OCI-LY3 (cell line): ENCODE measurements at regions not wholly inside any gene's neighbourhood (a gene's known extent, or its start where the extent isn't known, plus 50 kb on each side); places are given as distances from the start of the nearest gene placed in this dataset.

Source experiments
- H2AFZ ChIP-seq: fragments of 200-600, 300-600 bp; shearing (Covaris generic); 2 replicates; pipeline ENCODE4 v1.6.0; 2014; ENCODE audit warnings: antibody characterized with exemption, low read depth, low read length
- H3K27ac ChIP-seq: fragments of 200-600, 300-600 bp; sonication (generic); 2 replicates; pipeline ENCODE4 v1.5.1; 2014; ENCODE audit warnings: mild to moderate bottlenecking, low read length, moderate library complexity, mixed read lengths
- H3K27me3 ChIP-seq: fragments of 200-600, 300-600 bp; sonication (generic); 2 replicates; pipeline ENCODE4 v1.6.1; 2014; ENCODE audit warnings: low read depth, low read length, mixed read lengths
- H3K36me3 ChIP-seq: fragments of 200-600, 300-600 bp; sonication (generic); replicated peaks from 2 replicates; pipeline ENCODE3; 2014; ENCODE audit warnings: low read depth, low read length, mixed read lengths
- H3K4me1 ChIP-seq: fragments of 300-600, 200-600 bp; sonication (generic); 2 replicates; pipeline ENCODE4 v1.6.1; 2014; ENCODE audit warnings: low read length, mixed read lengths
- H3K4me2 ChIP-seq: fragments of 200-600, 300-600 bp; sonication (generic); 2 replicates; pipeline ENCODE4 v1.6.1; 2014; ENCODE audit warnings: low read length, mixed read lengths
- H3K4me3 ChIP-seq: fragments of 300-600, 200-600 bp; sonication (generic); 2 replicates; pipeline ENCODE4 v1.5.1; 2014; ENCODE audit warnings: antibody characterized with exemption, mild to moderate bottlenecking, low read length, moderate library complexity
- H3K79me2 ChIP-seq: fragments of 300-600, 200-600 bp; shearing (Covaris generic); 2 replicates; pipeline ENCODE4 v1.6.1; 2014; ENCODE audit warnings: mild to moderate bottlenecking, low read length, mixed read lengths
- H3K9ac ChIP-seq: fragments of 300-600, 200-600 bp; shearing (Covaris generic); 2 replicates; pipeline ENCODE4 v1.6.0; 2014; ENCODE audit warnings: mild to moderate bottlenecking, low read length, moderate library complexity
- H3K9me3 ChIP-seq: fragments of 200-600, 300-600 bp; shearing (Covaris generic); 2 replicates; pipeline ENCODE4 v1.6.1; 2014; ENCODE audit warnings: low read length, mixed read lengths; ENCODE audit not compliant: insufficient read depth
- H4K20me1 ChIP-seq: fragments of 200-600, 300-600 bp; sonication (generic); 2 replicates; pipeline ENCODE4 v1.6.1; 2016; ENCODE audit warnings: low read length, mixed read lengths; ENCODE audit not compliant: insufficient read depth
- CTCF ChIP-seq: fragments of 200-600, 300-600 bp; sonication (generic); IDR thresholded peaks from 2 replicates; pipeline ENCODE4 v1.5.1; 2014; ENCODE audit warnings: antibody characterized with exemption, low read length, low read depth
- EZH2phosphoT487 ChIP-seq: fragments of 200-600 bp; shearing (Covaris generic); IDR thresholded peaks from 2 replicates; pipeline ENCODE4 v1.6.1; 2018; ENCODE audit warnings: antibody characterized with exemption, mixed run types, low read depth

GRCh38 chr6:86154852-86155251 lies 512.2 kb upstream of the SYNCRIP start:
- Histone ChIP-seq H3K27ac (no peak overlapping the region), H3K36me3 (no peaks in the 10 kb centered on the region), H3K4me3 (no peak overlapping the region), H3K27me3 (no peaks in the 10 kb centered on the region), H3K9ac (no peak overlapping the region), H3K79me2 (no peaks in the 10 kb centered on the region), H3K9me3 (no peaks in the 10 kb centered on the region), H3K4me2 (no peak overlapping the region), H3K4me1 (no peaks in the 10 kb centered on the region), H4K20me1 (no peaks in the 10 kb centered on the region), H2AFZ (no peak overlapping the region)
- no peak for TF ChIP-seq CTCF

GRCh38 chr6:86153521-86153920 lies 510.8 kb upstream of the SYNCRIP start:
- TF ChIP-seq CTCF, result no peak
- TF ChIP-seq EZH2phosphoT487, result no peak
- Histone ChIP-seq H3K27ac (no peak overlapping the region), H2AFZ (no peak overlapping the region), H3K79me2 (no peaks in the 10 kb centered on the region), H3K36me3 (no peaks in the 10 kb centered on the region), H3K9me3 (no peaks in the 10 kb centered on the region), H4K20me1 (no peaks in the 10 kb centered on the region), H3K4me1 (no peaks in the 10 kb centered on the region), H3K4me2 (no peak overlapping the region), H3K4me3 (no peak overlapping the region), H3K9ac (no peak overlapping the region), H3K27me3 (no peaks in the 10 kb centered on the region)

- Histone ChIP-seq H3K27ac (no peak overlapping the region), H3K27me3 (no peaks in the 10 kb centered on the region), H2AFZ (no peak overlapping the region), H3K36me3 (no peaks in the 10 kb centered on the region), H3K9ac (no peak overlapping the region), H3K4me1 (no peaks in the 10 kb centered on the region), H3K4me2 (no peak overlapping the region), H4K20me1 (no peaks in the 10 kb centered on the region), H3K4me3 (no peak overlapping the region), H3K9me3 (no peaks in the 10 kb centered on the region), H3K79me2 (no peaks in the 10 kb centered on the region)
- TF ChIP-seq CTCF (no peak), EZH2phosphoT487 (no peak)
Measured at GRCh38 chr6:86152546-86152945, 509.9 kb upstream of the SYNCRIP start.

- no peaks in the 10 kb centered on the region for H3K79me2 ChIP-seq
- no peaks in the 10 kb centered on the region for H3K36me3 ChIP-seq
- no peak overlapping the region for H3K27ac ChIP-seq
- H3K27me3 ChIP-seq, result no peaks in the 10 kb centered on the region
- no peaks in the 10 kb centered on the region for H4K20me1 ChIP-seq
- no peak overlapping the region for H3K4me3 ChIP-seq
- no peak overlapping the region for H3K4me2 ChIP-seq
- H3K9ac ChIP-seq, result no peak overlapping the region
- TF ChIP-seq EZH2phosphoT487, result no peak
- TF ChIP-seq CTCF, result no peak
- H2AFZ ChIP-seq, result no peak overlapping the region
- no peaks in the 10 kb centered on the region for H3K9me3 ChIP-seq
- H3K4me1 ChIP-seq, result no peaks in the 10 kb centered on the region
Measured at GRCh38 chr6:86148586-86148985, 505.9 kb upstream of the SYNCRIP start.
